ENCODE measurements at regions not wholly inside any gene's neighbourhood (a gene's known extent, or its start where the extent isn't known, plus 50 kb on each side); places are given as distances from the start of the nearest gene placed in this dataset.
"Not testable (repeated sequence)": the region's sequence is repeated elsewhere in the genome, so short reads cannot be mapped to it uniquely, and the experiment has no call there.

- Histone ChIP-seq H3K36me3 (ENCODE audit: control insufficient read depth, insufficient read depth, low read length) (no peaks in the 10 kb centered on the region), H3K27me3 (ENCODE audit: control insufficient read depth, insufficient read depth, low read length) (no peaks in the 10 kb centered on the region), H3K4me1 (ENCODE audit: control insufficient read depth, insufficient read depth, low read length) (no peaks in the 10 kb centered on the region), H3K4me3 (ENCODE audit: low read length) (no peak overlapping the region), H3K27ac (ENCODE audit: low read length) (no peak overlapping the region), H3K9me3 (replicated peaks; ENCODE audit: control insufficient read depth, low read depth, low read length) (no peaks in the 10 kb centered on the region)
- WGBS (ENCODE audit: insufficient coverage): no CpG with 5 or more reads among the region's 1 CpG
- no peak for DNase-seq
These were observed 1043.6 kb downstream of the DIPK2A start for GRCh38 chr3:145015253-145015652.

GRCh38 chr3:145017959-145018358 lies 1046.3 kb downstream of the DIPK2A start:
- no CpG with 5 or more reads among the region's 1 CpG for WGBS (ENCODE audit: insufficient coverage)
- no peaks in the 10 kb centered on the region for H3K4me1 ChIP-seq (ENCODE audit: control insufficient read depth, insufficient read depth, low read length)
- DNase-seq: no peak
- no peaks in the 10 kb centered on the region for H3K36me3 ChIP-seq (ENCODE audit: control insufficient read depth, insufficient read depth, low read length)
- H3K4me3 ChIP-seq (ENCODE audit: low read length): no peak overlapping the region
- H3K27ac ChIP-seq (ENCODE audit: low read length): no peak overlapping the region
- H3K27me3 ChIP-seq (ENCODE audit: control insufficient read depth, insufficient read depth, low read length): no peaks in the 10 kb centered on the region
- H3K9me3 ChIP-seq (replicated peaks; ENCODE audit: control insufficient read depth, low read depth, low read length): no peaks in the 10 kb centered on the region

GRCh38 chr3:145022447-145022846 lies 1050.8 kb downstream of the DIPK2A start:
- 88% methylated on average over 1 of the region's 2 CpGs for WGBS (ENCODE audit: insufficient coverage)
- no peaks in the 10 kb centered on the region for H3K36me3 ChIP-seq (ENCODE audit: control insufficient read depth, insufficient read depth, low read length)
- H3K27ac ChIP-seq (ENCODE audit: low read length): no peak overlapping the region
- no peaks in the 10 kb centered on the region for H3K4me1 ChIP-seq (ENCODE audit: control insufficient read depth, insufficient read depth, low read length)
- no peak overlapping the region for H3K4me3 ChIP-seq (ENCODE audit: low read length)
- no peaks in the 10 kb centered on the region for H3K27me3 ChIP-seq (ENCODE audit: control insufficient read depth, insufficient read depth, low read length)
- DNase-seq: no peak
- no peaks in the 10 kb centered on the region for H3K9me3 ChIP-seq (replicated peaks; ENCODE audit: control insufficient read depth, low read depth, low read length)

GRCh38 chr3:145024700-145025099 lies 1053.1 kb downstream of the DIPK2A start:
- Histone ChIP-seq H3K9me3 (replicated peaks; ENCODE audit: control insufficient read depth, low read depth, low read length) (no peaks in the 10 kb centered on the region), H3K4me1 (ENCODE audit: control insufficient read depth, insufficient read depth, low read length) (no peaks in the 10 kb centered on the region), H3K27ac (ENCODE audit: low read length) (no peak overlapping the region), H3K4me3 (ENCODE audit: low read length) (no peak overlapping the region), H3K36me3 (ENCODE audit: control insufficient read depth, insufficient read depth, low read length) (no peaks in the 10 kb centered on the region), H3K27me3 (ENCODE audit: control insufficient read depth, insufficient read depth, low read length) (no peaks in the 10 kb centered on the region)
- WGBS (ENCODE audit: insufficient coverage): no CpG with 5 or more reads among the region's 1 CpG
- DNase-seq: no peak

- H3K27ac ChIP-seq (ENCODE audit: low read length); H3K36me3 ChIP-seq (ENCODE audit: control insufficient read depth, insufficient read depth, low read length); H3K4me3 ChIP-seq (ENCODE audit: low read length); H3K27me3 ChIP-seq (ENCODE audit: control insufficient read depth, insufficient read depth, low read length); H3K4me1 ChIP-seq (ENCODE audit: control insufficient read depth, insufficient read depth, low read length); H3K9me3 ChIP-seq (replicated peaks; ENCODE audit: control insufficient read depth, low read depth, low read length); DNase-seq: not testable (repeated sequence)
- WGBS (ENCODE audit: insufficient coverage): 63% methylated on average over 3 of the region's 3 CpGs
These were observed 1055.6 kb downstream of the DIPK2A start for GRCh38 chr3:145027186-145027585.

- DNase-seq: no peak
- no peaks in the 10 kb centered on the region for H3K4me1 ChIP-seq (ENCODE audit: control insufficient read depth, insufficient read depth, low read length)
- no CpG with 5 or more reads among the region's 1 CpG for WGBS (ENCODE audit: insufficient coverage)
- H3K27ac ChIP-seq (ENCODE audit: low read length): no peak overlapping the region
- no peaks in the 10 kb centered on the region for H3K27me3 ChIP-seq (ENCODE audit: control insufficient read depth, insufficient read depth, low read length)
- no peak overlapping the region for H3K4me3 ChIP-seq (ENCODE audit: low read length)
- no peaks in the 10 kb centered on the region for H3K36me3 ChIP-seq (ENCODE audit: control insufficient read depth, insufficient read depth, low read length)
- H3K9me3 ChIP-seq (replicated peaks; ENCODE audit: control insufficient read depth, low read depth, low read length): no peaks in the 10 kb centered on the region
These were observed 1061.2 kb downstream of the DIPK2A start for GRCh38 chr3:145032791-145033190.

- WGBS (ENCODE audit: insufficient coverage): no CpG with 5 or more reads among the region's 1 CpG
- Histone ChIP-seq H3K4me3 (ENCODE audit: low read length) (no peak overlapping the region), H3K27ac (ENCODE audit: low read length) (no peak overlapping the region), H3K9me3 (replicated peaks; ENCODE audit: control insufficient read depth, low read depth, low read length) (no peaks in the 10 kb centered on the region), H3K4me1 (ENCODE audit: control insufficient read depth, insufficient read depth, low read length) (no peaks in the 10 kb centered on the region), H3K36me3 (ENCODE audit: control insufficient read depth, insufficient read depth, low read length) (no peaks in the 10 kb centered on the region), H3K27me3 (ENCODE audit: control insufficient read depth, insufficient read depth, low read length) (no peaks in the 10 kb centered on the region)
- no peak for DNase-seq
These were observed 1064.1 kb downstream of the DIPK2A start for GRCh38 chr3:145035682-145036081.

GRCh38 chr3:145054055-145054454 lies 1082.4 kb downstream of the DIPK2A start:
- DNase-seq; H3K9me3 ChIP-seq (replicated peaks; ENCODE audit: control insufficient read depth, low read depth, low read length); H3K27ac ChIP-seq (ENCODE audit: low read length); H3K4me1 ChIP-seq (ENCODE audit: control insufficient read depth, insufficient read depth, low read length); H3K36me3 ChIP-seq (ENCODE audit: control insufficient read depth, insufficient read depth, low read length); H3K4me3 ChIP-seq (ENCODE audit: low read length); H3K27me3 ChIP-seq (ENCODE audit: control insufficient read depth, insufficient read depth, low read length): not testable (repeated sequence)
- no CpG with 5 or more reads among the region's 2 CpGs for WGBS (ENCODE audit: insufficient coverage)

- DNase-seq: no peak
- WGBS (ENCODE audit: insufficient coverage): no CpG with 5 or more reads among the region's 1 CpG
- Histone ChIP-seq H3K36me3 (ENCODE audit: control insufficient read depth, insufficient read depth, low read length) (no peaks in the 10 kb centered on the region), H3K27ac (ENCODE audit: low read length) (no peak overlapping the region), H3K9me3 (replicated peaks; ENCODE audit: control insufficient read depth, low read depth, low read length) (no peaks in the 10 kb centered on the region), H3K4me3 (ENCODE audit: low read length) (no peak overlapping the region), H3K4me1 (ENCODE audit: control insufficient read depth, insufficient read depth, low read length) (no peaks in the 10 kb centered on the region), H3K27me3 (ENCODE audit: control insufficient read depth, insufficient read depth, low read length) (no peaks in the 10 kb centered on the region)
These were observed 1083.9 kb downstream of the DIPK2A start for GRCh38 chr3:145055375-145056076.

- Histone ChIP-seq H3K4me3 (ENCODE audit: low read length) (no peak overlapping the region), H3K27ac (ENCODE audit: low read length) (no peak overlapping the region), H3K9me3 (replicated peaks; ENCODE audit: control insufficient read depth, low read depth, low read length) (peaks cover 6% of the 10 kb centered on the region), H3K36me3 (ENCODE audit: control insufficient read depth, insufficient read depth, low read length) (no peaks in the 10 kb centered on the region), H3K4me1 (ENCODE audit: control insufficient read depth, insufficient read depth, low read length) (no peaks in the 10 kb centered on the region), H3K27me3 (ENCODE audit: control insufficient read depth, insufficient read depth, low read length) (no peaks in the 10 kb centered on the region)
- DNase-seq: no peak
- WGBS (ENCODE audit: insufficient coverage): no CpG with 5 or more reads among the region's 1 CpG
These were observed 1086.9 kb downstream of the DIPK2A start for GRCh38 chr3:145058483-145058882.

GRCh38 chr3:145063616-145064015 lies 1092.0 kb downstream of the DIPK2A start:
- Histone ChIP-seq H3K36me3 (ENCODE audit: control insufficient read depth, insufficient read depth, low read length) (no peaks in the 10 kb centered on the region), H3K4me1 (ENCODE audit: control insufficient read depth, insufficient read depth, low read length) (no peaks in the 10 kb centered on the region), H3K9me3 (replicated peaks; ENCODE audit: control insufficient read depth, low read depth, low read length) (peaks cover 6% of the 10 kb centered on the region), H3K27ac (ENCODE audit: low read length) (no peak overlapping the region), H3K27me3 (ENCODE audit: control insufficient read depth, insufficient read depth, low read length) (no peaks in the 10 kb centered on the region), H3K4me3 (ENCODE audit: low read length) (no peak overlapping the region)
- no CpG with 5 or more reads among the region's 5 CpGs for WGBS (ENCODE audit: insufficient coverage)
- DNase-seq: no peak

Data from muscle of leg (tissue), 3 donors.